Natural killer cell (primary cell): ENCODE measurements at regions not wholly inside any gene's neighbourhood (a gene's known extent, or its start where the extent isn't known, plus 50 kb on each side); places are given as distances from the start of the nearest gene placed in this dataset.

ENCODE experiments used
- ATAC-seq, 3 donors: fragments of 150-1000 bp in 2 of 3; fragments of 200-7000 bp in 1 of 3; cut with Tn5 transposase; 1 replicate in 1 of 3; 2 replicates in 2 of 3; pipeline ENCODE4 v1.10.0; 2021; ENCODE audit warnings: mild to moderate bottlenecking in 2 of 3, moderate library complexity in 2 of 3
- DNase-seq, 2 donors: peaks; one replicate each; pipeline versions ENCODE4 v3.0.0 to v3.0.0-alpha.2; 2013 to 2021; ENCODE audit warnings: mixed read lengths in 1 of 2
- H3K27ac ChIP-seq: one replicate; pipeline ENCODE4 v1.5.1; 2013; ENCODE audit warnings: mild to moderate bottlenecking, low read length
- H3K27me3 ChIP-seq: one replicate; pipeline ENCODE4 v1.6.1; 2013; ENCODE audit warnings: low read length; ENCODE audit not compliant: control insufficient read depth, insufficient read depth
- H3K36me3 ChIP-seq: one replicate; pipeline ENCODE4 v1.6.1; 2013; ENCODE audit warnings: low read length; ENCODE audit not compliant: control insufficient read depth, insufficient read depth
- H3K4me1 ChIP-seq: one replicate; pipeline ENCODE4 v1.6.1; 2013; ENCODE audit warnings: low read length; ENCODE audit not compliant: control insufficient read depth, insufficient read depth
- H3K4me3 ChIP-seq: one replicate; pipeline ENCODE4 v1.5.1; 2013; ENCODE audit warnings: low read length
- H3K9me3 ChIP-seq: one replicate; pipeline ENCODE4 v1.6.1; 2013; ENCODE audit warnings: low read length; ENCODE audit not compliant: control insufficient read depth, insufficient read depth
- H3K27ac Mint-ChIP-seq, 2 donors: one replicate each; pipeline ENCODE4 v1.8.0; 2022; ENCODE audit warnings: mild to moderate bottlenecking in 2 of 2, mixed read lengths in 2 of 2, moderate library complexity in 1 of 2
- H3K27me3 Mint-ChIP-seq, 2 donors: one replicate each; pipeline ENCODE4 v1.8.0; 2022; ENCODE audit warnings: low read depth in 2 of 2, mixed read lengths in 2 of 2
- H3K36me3 Mint-ChIP-seq: one replicate; pipeline ENCODE4 v1.8.0; 2022; ENCODE audit warnings: mixed read lengths
- H3K4me1 Mint-ChIP-seq, 2 donors: one replicate each; pipeline ENCODE4 v1.8.0; 2022; ENCODE audit warnings: mixed read lengths in 2 of 2
- H3K4me3 Mint-ChIP-seq: one replicate; pipeline ENCODE4 v1.8.0; 2022; ENCODE audit warnings: mild to moderate bottlenecking, moderate library complexity, mixed read lengths
- H3K9me3 Mint-ChIP-seq, 2 donors: one replicate each; pipeline ENCODE4 v1.8.0; 2022; ENCODE audit warnings: mixed read lengths in 2 of 2
- CTCF ChIP-seq: fragments of 200-600 bp; IDR thresholded peaks from one replicate; pipeline ENCODE4 v1.8.0; 2022; ENCODE audit warnings: antibody characterized with exemption
- WGBS: methylation state at CpG from one replicate; pipeline ENCODE4 v1.1.7; 2013; ENCODE audit warnings: missing lambda C conversion rate; ENCODE audit not compliant: insufficient coverage; 5-methylcytosine and 5-hydroxymethylcytosine counted together
- intact Hi-C: fragments of 100-400 bp; cut with micrococcal nuclease; formaldehyde crosslinking; loops from one replicate; pipeline ENCODE4 v1.14.2; 2022

- H3K27ac ChIP-seq = no peak overlapping the region
- no peak overlapping the region for H3K4me3 Mint-ChIP-seq
- H3K4me3 ChIP-seq = no peak overlapping the region
- no peaks in the 10 kb centered on the region for H3K27me3 Mint-ChIP-seq
- ATAC-seq (no peak), DNase-seq (no peak)
- WGBS = 75% methylated on average over 1 of the region's 1 CpG
- peaks cover 7 to 13% of the 10 kb centered on the region in 2 donors for H3K9me3 Mint-ChIP-seq
- H3K36me3 ChIP-seq = no peaks in the 10 kb centered on the region
- no peak for TF ChIP-seq CTCF
- no peaks in the 10 kb centered on the region for H3K4me1 ChIP-seq
- intact Hi-C loops = no loop called here
- no peaks in the 10 kb centered on the region for H3K4me1 Mint-ChIP-seq
- no peak overlapping the region for H3K27ac Mint-ChIP-seq
- no peaks in the 10 kb centered on the region for H3K36me3 Mint-ChIP-seq
- H3K27me3 ChIP-seq = no peaks in the 10 kb centered on the region
- no peaks in the 10 kb centered on the region for H3K9me3 ChIP-seq
Observed at GRCh38 chr7:85570898-85571297, 384.0 kb upstream of the SEMA3D start.

- no peak overlapping the region for H3K4me3 Mint-ChIP-seq
Observed at GRCh38 chr7:85567983-85568382, 381.1 kb upstream of the SEMA3D start.

GRCh38 chr7:85566095-85566794 lies 379.4 kb upstream of the SEMA3D start:
- H3K27me3 Mint-ChIP-seq = no peaks in the 10 kb centered on the region
- 94% methylated on average over 14 of the region's 14 CpGs for WGBS
- Histone ChIP-seq H3K36me3 (no peaks in the 10 kb centered on the region), H3K27me3 (no peaks in the 10 kb centered on the region), H3K4me3 (no peak overlapping the region), H3K4me1 (no peaks in the 10 kb centered on the region), H3K9me3 (no peaks in the 10 kb centered on the region), H3K27ac (no peak overlapping the region)
- H3K36me3 Mint-ChIP-seq = no peaks in the 10 kb centered on the region
- DNase-seq (no peak), ATAC-seq (no peak)
- no peak overlapping the region for H3K27ac Mint-ChIP-seq
- H3K4me3 Mint-ChIP-seq = no peak overlapping the region
- peaks cover 5 to 9% of the 10 kb centered on the region in 2 donors for H3K9me3 Mint-ChIP-seq
- TF ChIP-seq CTCF = no peak
- intact Hi-C loops = no loop called here
- no peaks in the 10 kb centered on the region for H3K4me1 Mint-ChIP-seq

More at GRCh38 chr7:85567983-85568382, 381.1 kb upstream of the SEMA3D start:
- H3K36me3 ChIP-seq = no peaks in the 10 kb centered on the region
- H3K4me1 ChIP-seq = no peaks in the 10 kb centered on the region
- H3K27ac ChIP-seq = no peak overlapping the region
- TF ChIP-seq CTCF = no peak
- no peaks in the 10 kb centered on the region for H3K27me3 Mint-ChIP-seq
- no peaks in the 10 kb centered on the region for H3K36me3 Mint-ChIP-seq
- no peaks in the 10 kb centered on the region for H3K9me3 ChIP-seq
- no peak overlapping the region for H3K4me3 ChIP-seq
- H3K27ac Mint-ChIP-seq = no peak overlapping the region
- no peaks in the 10 kb centered on the region for H3K27me3 ChIP-seq
- DNase-seq (no peak), ATAC-seq (no peak)
- no peaks in the 10 kb centered on the region for H3K4me1 Mint-ChIP-seq
- peaks cover 9 to 10% of the 10 kb centered on the region in 2 donors for H3K9me3 Mint-ChIP-seq
- intact Hi-C loops = no loop called here

GRCh38 chr7:85565276-85565675 lies 378.4 kb upstream of the SEMA3D start:
- ATAC-seq (no peak), DNase-seq (no peak)
- H3K4me1 ChIP-seq = no peaks in the 10 kb centered on the region
- Mint-ChIP-seq H3K27me3 (no peaks in the 10 kb centered on the region), H3K9me3 (peaks cover 5 to 11% of the 10 kb centered on the region in 2 donors), H3K36me3 (no peaks in the 10 kb centered on the region), H3K4me1 (no peaks in the 10 kb centered on the region), H3K4me3 (no peak overlapping the region), H3K27ac (no peak overlapping the region)
- no peak overlapping the region for H3K4me3 ChIP-seq
- H3K27ac ChIP-seq = no peak overlapping the region
- intact Hi-C loops = no loop called here
- no peak for TF ChIP-seq CTCF
- no peaks in the 10 kb centered on the region for H3K27me3 ChIP-seq
- no peaks in the 10 kb centered on the region for H3K9me3 ChIP-seq
- no peaks in the 10 kb centered on the region for H3K36me3 ChIP-seq
